ENCODE measurements at regions not wholly inside any gene's neighbourhood (a gene's known extent, or its start where the extent isn't known, plus 50 kb on each side); places are given as distances from the start of the nearest gene placed in this dataset.
"Not testable (repeated sequence)": the region's sequence is repeated elsewhere in the genome, so short reads cannot be mapped to it uniquely, and the experiment has no call there.

- Histone ChIP-seq H3K27me3 (no peaks in the 10 kb centered on the region), H3K9me3 (no peaks in the 10 kb centered on the region), H3K4me1 (no peaks in the 10 kb centered on the region), H3K36me3 (no peaks in the 10 kb centered on the region), H3K4me3 (no peak overlapping the region), H3K27ac (no peak overlapping the region)
- DNase-seq = no peak
- TF ChIP-seq POLR2A (IDR thresholded peaks at IDR 0.05) (no peak), CTCF (IDR thresholded peaks at IDR 0.05) (no peak)
Measured at GRCh38 chrX:96538104-96538725, 146.4 kb upstream of the DIAPH2 start.

- TF ChIP-seq POLR2A (IDR thresholded peaks at IDR 0.05) (no peak), CTCF (IDR thresholded peaks at IDR 0.05) (no peak)
- no peak for DNase-seq
- H3K27ac ChIP-seq = no peak overlapping the region
Measured at GRCh38 chrX:96540111-96540631, 144.5 kb upstream of the DIAPH2 start.

GRCh38 chrX:96546281-96546680, 138.4 kb upstream of the DIAPH2 start:
- not testable (repeated sequence) for H3K27ac ChIP-seq, H3K27me3 ChIP-seq, DNase-seq, H3K4me3 ChIP-seq, H3K9me3 ChIP-seq, H3K36me3 ChIP-seq, H3K4me1 ChIP-seq

More at GRCh38 chrX:96540111-96540631, 144.5 kb upstream of the DIAPH2 start:
- H3K36me3 ChIP-seq = no peaks in the 10 kb centered on the region
- H3K9me3 ChIP-seq = no peaks in the 10 kb centered on the region
- no peak overlapping the region for H3K4me3 ChIP-seq
- H3K27me3 ChIP-seq = no peaks in the 10 kb centered on the region
- no peaks in the 10 kb centered on the region for H3K4me1 ChIP-seq

- no peak overlapping the region for H3K27ac ChIP-seq
- H3K4me1 ChIP-seq = no peaks in the 10 kb centered on the region
- H3K4me3 ChIP-seq = no peak overlapping the region
- no peak for TF ChIP-seq CTCF (IDR thresholded peaks at IDR 0.05)
- no peak for TF ChIP-seq POLR2A (IDR thresholded peaks at IDR 0.05)
- no peaks in the 10 kb centered on the region for H3K9me3 ChIP-seq
- no peaks in the 10 kb centered on the region for H3K27me3 ChIP-seq
- H3K36me3 ChIP-seq = no peaks in the 10 kb centered on the region
- DNase-seq = no peak
Measured at GRCh38 chrX:96551322-96551872, 133.2 kb upstream of the DIAPH2 start.

GRCh38 chrX:96556886-96557285, 127.8 kb upstream of the DIAPH2 start:
- Histone ChIP-seq H3K4me3 (no peak overlapping the region), H3K36me3 (no peaks in the 10 kb centered on the region), H3K27me3 (no peaks in the 10 kb centered on the region), H3K4me1 (no peaks in the 10 kb centered on the region), H3K27ac (peak overlapping the region in 1 of 4 donors; percentile 42), H3K9me3 (no peaks in the 10 kb centered on the region)
- no peak for DNase-seq
- TF ChIP-seq CTCF (IDR thresholded peaks at IDR 0.05) (no peak), POLR2A (IDR thresholded peaks at IDR 0.05) (no peak)

- not testable (repeated sequence) for H3K9me3 ChIP-seq, H3K4me1 ChIP-seq, DNase-seq, H3K27ac ChIP-seq, H3K4me3 ChIP-seq, H3K27me3 ChIP-seq, H3K36me3 ChIP-seq
Measured at GRCh38 chrX:96561129-96561528, 123.5 kb upstream of the DIAPH2 start.
